C4-2B (cell line): ENCODE measurements at regions not wholly inside any gene's neighbourhood (a gene's known extent, or its start where the extent isn't known, plus 50 kb on each side); places are given as distances from the start of the nearest gene placed in this dataset.

Experiments
- ZFX ChIP-seq: fragments of 450-650 bp; IDR thresholded peaks from 2 replicates; pipeline ENCODE4 v1.6.1; 2017
- TF ChIP-seq, protein P1 (sequence below): fragments of 450-650 bp; conservative IDR thresholded peaks from 2 replicates; pipeline ENCODE4 v1.5.1; 2017; ENCODE audit warnings: mild to moderate bottlenecking

GRCh38 chr2:12484536-12485115 lies 232.1 kb upstream of the TRIB2 start:
- TF ChIP-seq, protein P1, sequence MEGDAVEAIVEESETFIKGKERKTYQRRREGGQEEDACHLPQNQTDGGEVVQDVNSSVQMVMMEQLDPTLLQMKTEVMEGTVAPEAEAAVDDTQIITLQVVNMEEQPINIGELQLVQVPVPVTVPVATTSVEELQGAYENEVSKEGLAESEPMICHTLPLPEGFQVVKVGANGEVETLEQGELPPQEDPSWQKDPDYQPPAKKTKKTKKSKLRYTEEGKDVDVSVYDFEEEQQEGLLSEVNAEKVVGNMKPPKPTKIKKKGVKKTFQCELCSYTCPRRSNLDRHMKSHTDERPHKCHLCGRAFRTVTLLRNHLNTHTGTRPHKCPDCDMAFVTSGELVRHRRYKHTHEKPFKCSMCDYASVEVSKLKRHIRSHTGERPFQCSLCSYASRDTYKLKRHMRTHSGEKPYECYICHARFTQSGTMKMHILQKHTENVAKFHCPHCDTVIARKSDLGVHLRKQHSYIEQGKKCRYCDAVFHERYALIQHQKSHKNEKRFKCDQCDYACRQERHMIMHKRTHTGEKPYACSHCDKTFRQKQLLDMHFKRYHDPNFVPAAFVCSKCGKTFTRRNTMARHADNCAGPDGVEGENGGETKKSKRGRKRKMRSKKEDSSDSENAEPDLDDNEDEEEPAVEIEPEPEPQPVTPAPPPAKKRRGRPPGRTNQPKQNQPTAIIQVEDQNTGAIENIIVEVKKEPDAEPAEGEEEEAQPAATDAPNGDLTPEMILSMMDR, result no peak
- no peak for TF ChIP-seq ZFX
